ENCODE measurements at regions not wholly inside any gene's neighbourhood (a gene's known extent, or its start where the extent isn't known, plus 50 kb on each side); places are given as distances from the start of the nearest gene placed in this dataset.

DNA sequence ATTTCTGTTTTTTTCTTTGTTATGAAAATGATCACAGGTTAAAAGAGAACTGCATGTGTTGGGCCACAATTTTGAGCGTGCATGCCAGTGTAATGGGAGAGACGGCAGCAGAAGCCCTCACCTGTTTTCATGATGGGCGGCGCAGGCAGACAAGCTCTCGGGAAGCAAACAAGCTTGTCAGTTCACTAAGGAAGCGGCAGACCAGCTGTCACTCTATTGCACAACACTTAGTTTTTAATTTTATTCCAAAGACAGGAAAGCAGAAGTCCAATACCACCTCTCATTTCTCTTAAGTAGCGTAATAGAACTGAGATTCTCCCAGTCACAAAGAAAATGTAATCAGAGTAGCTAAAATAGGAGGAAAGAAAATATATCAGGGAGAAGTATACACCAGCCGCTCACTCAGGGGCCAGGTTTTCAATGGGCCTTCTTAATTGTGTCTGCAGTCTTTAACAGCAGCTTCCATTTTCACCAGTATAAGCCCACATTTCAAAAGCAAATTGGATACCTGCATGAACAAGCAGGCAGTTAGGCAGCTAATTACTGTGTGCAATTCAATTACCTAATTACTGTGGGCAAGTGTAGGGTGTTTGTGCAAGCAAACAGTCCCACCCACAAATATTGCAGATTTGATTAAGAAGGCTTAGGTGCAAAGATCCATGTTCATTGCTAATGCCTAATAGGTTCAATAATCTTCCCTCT is 711.4 kb downstream of the DIAPH3 start:
- TF ChIP-seq CTCF (IDR thresholded peaks at IDR 0.05; ENCODE audit: poor library complexity, severe bottlenecking) (no peak), POLR2AphosphoS5 (IDR thresholded peaks at IDR 0.05) (no peak), EZH2 (IDR thresholded peaks at IDR 0.05; ENCODE audit: borderline replicate concordance, insufficient read depth, low read length, poor library complexity, severe bottlenecking) (no peak), TAF1 (IDR thresholded peaks at IDR 0.05; ENCODE audit: low read depth) (no peak), REST (IDR thresholded peaks at IDR 0.05; ENCODE audit: borderline replicate concordance) (no peak), RAD21 (conservative IDR thresholded peaks at IDR 0.05) (no peak), EP300 (conservative IDR thresholded peaks at IDR 0.05; ENCODE audit: poor library complexity, severe bottlenecking) (peak; percentile 21)
